BE2C (cell line): ENCODE measurements at regions not wholly inside any gene's neighbourhood (a gene's known extent, or its start where the extent isn't known, plus 50 kb on each side); places are given as distances from the start of the nearest gene placed in this dataset.

ENCODE experiments used
- DNase-seq: peaks from one replicate; pipeline ENCODE4 v3.0.0-alpha.2; 2020
- H3K27me3 ChIP-seq: fragments of 250-450 bp; sonication (Bioruptor Pico); 2 replicates; pipeline ENCODE4 v1.5.1; 2020; ENCODE audit warnings: mild to moderate bottlenecking
- H3K36me3 ChIP-seq: fragments of 250-450 bp; sonication (Bioruptor Pico); 2 replicates; pipeline ENCODE4 v1.5.1; 2020; ENCODE audit warnings: mild to moderate bottlenecking
- H3K4me1 ChIP-seq: fragments of 250-450 bp; sonication (Bioruptor Pico); 2 replicates; pipeline ENCODE4 v1.5.1; 2020
- H3K4me3 ChIP-seq: 2 replicates; pipeline ENCODE4 v1.5.1; 2011; ENCODE audit warnings: low read depth, low read length
- H3K9me3 ChIP-seq: fragments of 250-450 bp; sonication (Bioruptor Pico); 2 replicates; pipeline ENCODE4 v1.5.1; 2020
- TF ChIP-seq, protein P1 (sequence below): IDR thresholded peaks from 2 replicates; pipeline ENCODE4 v1.5.1; 2012; ENCODE audit warnings: mild to moderate bottlenecking, low read depth, low read length

GRCh38 chrX:97938706-97939105 lies 1055.0 kb downstream of the RPA4 start:
- DNase-seq = no peak
- Histone ChIP-seq H3K4me1 (no peaks in the 10 kb centered on the region), H3K4me3 (no peak overlapping the region), H3K9me3 (no peaks in the 10 kb centered on the region), H3K36me3 (no peaks in the 10 kb centered on the region), H3K27me3 (no peaks in the 10 kb centered on the region)
- TF ChIP-seq, protein P1, sequence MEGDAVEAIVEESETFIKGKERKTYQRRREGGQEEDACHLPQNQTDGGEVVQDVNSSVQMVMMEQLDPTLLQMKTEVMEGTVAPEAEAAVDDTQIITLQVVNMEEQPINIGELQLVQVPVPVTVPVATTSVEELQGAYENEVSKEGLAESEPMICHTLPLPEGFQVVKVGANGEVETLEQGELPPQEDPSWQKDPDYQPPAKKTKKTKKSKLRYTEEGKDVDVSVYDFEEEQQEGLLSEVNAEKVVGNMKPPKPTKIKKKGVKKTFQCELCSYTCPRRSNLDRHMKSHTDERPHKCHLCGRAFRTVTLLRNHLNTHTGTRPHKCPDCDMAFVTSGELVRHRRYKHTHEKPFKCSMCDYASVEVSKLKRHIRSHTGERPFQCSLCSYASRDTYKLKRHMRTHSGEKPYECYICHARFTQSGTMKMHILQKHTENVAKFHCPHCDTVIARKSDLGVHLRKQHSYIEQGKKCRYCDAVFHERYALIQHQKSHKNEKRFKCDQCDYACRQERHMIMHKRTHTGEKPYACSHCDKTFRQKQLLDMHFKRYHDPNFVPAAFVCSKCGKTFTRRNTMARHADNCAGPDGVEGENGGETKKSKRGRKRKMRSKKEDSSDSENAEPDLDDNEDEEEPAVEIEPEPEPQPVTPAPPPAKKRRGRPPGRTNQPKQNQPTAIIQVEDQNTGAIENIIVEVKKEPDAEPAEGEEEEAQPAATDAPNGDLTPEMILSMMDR = no peak

- Histone ChIP-seq H3K9me3 (no peaks in the 10 kb centered on the region), H3K4me3 (no peak overlapping the region), H3K36me3 (no peaks in the 10 kb centered on the region), H3K4me1 (no peaks in the 10 kb centered on the region), H3K27me3 (no peaks in the 10 kb centered on the region)
- TF ChIP-seq, protein P1 = no peak
- DNase-seq = no peak
These were observed 1084.9 kb downstream of the RPA4 start for GRCh38 chrX:97968376-97969163.

GRCh38 chrX:97984641-97985040 lies 1100.9 kb downstream of the RPA4 start:
- no peak for DNase-seq
- no peaks in the 10 kb centered on the region for H3K27me3 ChIP-seq
- H3K4me1 ChIP-seq = no peaks in the 10 kb centered on the region
- no peaks in the 10 kb centered on the region for H3K9me3 ChIP-seq
- H3K4me3 ChIP-seq = no peak overlapping the region
- TF ChIP-seq, protein P1 = no peak
- no peaks in the 10 kb centered on the region for H3K36me3 ChIP-seq

DNA sequence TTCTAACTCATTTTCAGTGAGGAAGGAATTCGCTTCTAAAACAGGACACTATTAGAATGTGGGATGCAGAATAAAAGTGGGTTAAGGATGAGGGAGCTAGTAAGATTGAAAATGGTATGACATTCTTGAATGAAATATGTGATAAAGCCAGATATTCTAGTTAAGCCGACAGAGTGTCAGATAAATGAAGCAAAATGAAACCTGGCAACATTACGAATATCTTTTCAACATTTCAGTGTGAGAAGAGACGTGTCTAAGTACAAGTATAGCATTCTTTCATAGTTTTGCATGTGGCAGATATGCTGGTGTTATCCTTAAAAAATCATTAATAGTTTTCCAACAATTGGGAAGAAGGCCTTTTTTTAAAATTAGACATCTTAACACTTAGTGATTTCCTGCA lies 1101.4 kb downstream of the RPA4 start:
- Histone ChIP-seq H3K9me3 (no peaks in the 10 kb centered on the region), H3K4me3 (no peak overlapping the region)
- TF ChIP-seq, protein P1 = no peak

GRCh38 chrX:97987979-97988378 lies 1104.3 kb downstream of the RPA4 start:
- no peaks in the 10 kb centered on the region for H3K27me3 ChIP-seq
- H3K4me1 ChIP-seq = no peaks in the 10 kb centered on the region
- no peaks in the 10 kb centered on the region for H3K36me3 ChIP-seq
- DNase-seq = no peak
- H3K4me3 ChIP-seq = no peak overlapping the region
- TF ChIP-seq, protein P1 = no peak
- H3K9me3 ChIP-seq = no peaks in the 10 kb centered on the region

More for the DNA sequence above, 1101.4 kb downstream of the RPA4 start:
- H3K27me3 ChIP-seq = no peaks in the 10 kb centered on the region
- H3K4me1 ChIP-seq = no peaks in the 10 kb centered on the region
- no peaks in the 10 kb centered on the region for H3K36me3 ChIP-seq
- DNase-seq = no peak

GRCh38 chrX:97995834-97996233 lies 1112.1 kb downstream of the RPA4 start:
- no peak overlapping the region for H3K4me3 ChIP-seq
- H3K4me1 ChIP-seq = no peaks in the 10 kb centered on the region
- TF ChIP-seq, protein P1 = no peak
- H3K36me3 ChIP-seq = no peaks in the 10 kb centered on the region
- H3K27me3 ChIP-seq = no peaks in the 10 kb centered on the region
- DNase-seq = no peak
- H3K9me3 ChIP-seq = no peaks in the 10 kb centered on the region
